ENCODE measurements at regions not wholly inside any gene's neighbourhood (a gene's known extent, or its start where the extent isn't known, plus 50 kb on each side); places are given as distances from the start of the nearest gene placed in this dataset.

- TF ChIP-seq CTCF (conservative IDR thresholded peaks at IDR 0.05; ENCODE audit: low read depth in 2 of 2): no peak
- no peak for TF ChIP-seq POLR2AphosphoS5 (IDR thresholded peaks at IDR 0.05; ENCODE audit: low read depth)
Measured at GRCh38 chr7:159197066-159197975, 52.7 kb upstream of the VIPR2 start.

All from GM23338 (cell line).